Chondrocyte (in vitro differentiated cells): ENCODE measurements at regions not wholly inside any gene's neighbourhood (a gene's known extent, or its start where the extent isn't known, plus 50 kb on each side); places are given as distances from the start of the nearest gene placed in this dataset.

Source experiments
- DNase-seq: peaks from one replicate; pipeline ENCODE4 v3.0.0; 2021; ENCODE audit warnings: mixed read lengths, low spot score
- H3K27ac Mint-ChIP-seq: one replicate; pipeline ENCODE4 v1.8.0; 2021; ENCODE audit warnings: mild to moderate bottlenecking, moderate library complexity, mixed read lengths; ENCODE audit not compliant: unreplicated experiment
- H3K27me3 Mint-ChIP-seq: 2 replicates; pipeline ENCODE4 v1.8.0; 2021; ENCODE audit warnings: low read depth, mixed read lengths
- H3K36me3 Mint-ChIP-seq: 2 replicates; pipeline ENCODE4 v1.8.0; 2021; ENCODE audit warnings: low read depth, mixed read lengths
- H3K4me1 Mint-ChIP-seq: 2 replicates; pipeline ENCODE4 v1.8.0; 2021; ENCODE audit warnings: low read depth, mild to moderate bottlenecking, mixed read lengths
- H3K4me3 Mint-ChIP-seq: one replicate; pipeline ENCODE4 v1.8.0; 2021; ENCODE audit warnings: mild to moderate bottlenecking, moderate library complexity, mixed read lengths; ENCODE audit not compliant: unreplicated experiment
- H3K9me3 Mint-ChIP-seq: 2 replicates; pipeline ENCODE4 v1.8.0; 2021; ENCODE audit warnings: low read depth, mixed read lengths
- CTCF ChIP-seq: fragments of 200-600 bp; sonication (generic); IDR thresholded peaks from 2 replicates; pipeline ENCODE4 v1.5.0; 2021; ENCODE audit warnings: antibody characterized with exemption, mild to moderate bottlenecking, moderate library complexity

GRCh38 chr17:77496401-77496801, 355.6 kb downstream of the SEC14L1 start:
- no peak for DNase-seq
- TF ChIP-seq CTCF: no peak
- H3K27me3 Mint-ChIP-seq: no peaks in the 10 kb centered on the region
- peaks cover 3% of the 10 kb centered on the region for H3K4me1 Mint-ChIP-seq
- H3K4me3 Mint-ChIP-seq: no peak overlapping the region
- no peak overlapping the region for H3K27ac Mint-ChIP-seq
- no peaks in the 10 kb centered on the region for H3K9me3 Mint-ChIP-seq
- peaks cover 20% of the 10 kb centered on the region for H3K36me3 Mint-ChIP-seq

GRCh38 chr17:77496831-77497577, 356.2 kb downstream of the SEC14L1 start:
- Mint-ChIP-seq H3K27me3 (no peaks in the 10 kb centered on the region), H3K36me3 (peaks cover 24% of the 10 kb centered on the region), H3K4me3 (no peak overlapping the region), H3K9me3 (no peaks in the 10 kb centered on the region), H3K27ac (no peak overlapping the region), H3K4me1 (peaks cover 3% of the 10 kb centered on the region)
- TF ChIP-seq CTCF: no peak
- DNase-seq: peak; percentile 57

- Mint-ChIP-seq H3K4me1 (peaks cover 3% of the 10 kb centered on the region), H3K27me3 (no peaks in the 10 kb centered on the region), H3K36me3 (peaks cover 23% of the 10 kb centered on the region), H3K4me3 (no peak overlapping the region), H3K27ac (no peak overlapping the region), H3K9me3 (no peaks in the 10 kb centered on the region)
- peak; percentile 59 for DNase-seq
- TF ChIP-seq CTCF: no peak
Measured at GRCh38 chr17:77497578-77497934, 356.8 kb downstream of the SEC14L1 start.

- H3K27ac Mint-ChIP-seq: no peak overlapping the region
- peaks cover 21% of the 10 kb centered on the region for H3K36me3 Mint-ChIP-seq
- no peaks in the 10 kb centered on the region for H3K27me3 Mint-ChIP-seq
- peak; percentile 79 for DNase-seq
- H3K4me3 Mint-ChIP-seq: no peak overlapping the region
- no peak for TF ChIP-seq CTCF
- no peaks in the 10 kb centered on the region for H3K9me3 Mint-ChIP-seq
- peaks cover 3% of the 10 kb centered on the region for H3K4me1 Mint-ChIP-seq
Measured at GRCh38 chr17:77498091-77498741, 357.4 kb downstream of the SEC14L1 start.

- H3K27me3 Mint-ChIP-seq: no peaks in the 10 kb centered on the region
- peaks cover 19% of the 10 kb centered on the region for H3K36me3 Mint-ChIP-seq
- peak; percentile 83 for DNase-seq
- peaks cover 3% of the 10 kb centered on the region for H3K4me1 Mint-ChIP-seq
- no peak overlapping the region for H3K4me3 Mint-ChIP-seq
- H3K27ac Mint-ChIP-seq: no peak overlapping the region
- no peaks in the 10 kb centered on the region for H3K9me3 Mint-ChIP-seq
- TF ChIP-seq CTCF: no peak
Measured at GRCh38 chr17:77498791-77499698, 358.3 kb downstream of the SEC14L1 start.
